Retinal pigment epithelial cell (primary cell): ENCODE measurements at regions not wholly inside any gene's neighbourhood (a gene's known extent, or its start where the extent isn't known, plus 50 kb on each side); places are given as distances from the start of the nearest gene placed in this dataset.

Experiments used
- DNase-seq: peaks from one replicate; pipeline ENCODE4 v3.0.0-alpha.2; 2010; ENCODE audit warnings: low read depth
- H3K4me3 ChIP-seq: 2 replicates; pipeline ENCODE4 v1.5.1; 2011; ENCODE audit warnings: mild to moderate bottlenecking, low read length, control low read depth, moderate library complexity
- TF ChIP-seq, protein P1 (sequence below): conservative IDR thresholded peaks from 2 replicates; pipeline ENCODE4 v1.5.1; 2011; ENCODE audit warnings: low read depth, low read length, control low read depth, inconsistent platforms

DNA sequence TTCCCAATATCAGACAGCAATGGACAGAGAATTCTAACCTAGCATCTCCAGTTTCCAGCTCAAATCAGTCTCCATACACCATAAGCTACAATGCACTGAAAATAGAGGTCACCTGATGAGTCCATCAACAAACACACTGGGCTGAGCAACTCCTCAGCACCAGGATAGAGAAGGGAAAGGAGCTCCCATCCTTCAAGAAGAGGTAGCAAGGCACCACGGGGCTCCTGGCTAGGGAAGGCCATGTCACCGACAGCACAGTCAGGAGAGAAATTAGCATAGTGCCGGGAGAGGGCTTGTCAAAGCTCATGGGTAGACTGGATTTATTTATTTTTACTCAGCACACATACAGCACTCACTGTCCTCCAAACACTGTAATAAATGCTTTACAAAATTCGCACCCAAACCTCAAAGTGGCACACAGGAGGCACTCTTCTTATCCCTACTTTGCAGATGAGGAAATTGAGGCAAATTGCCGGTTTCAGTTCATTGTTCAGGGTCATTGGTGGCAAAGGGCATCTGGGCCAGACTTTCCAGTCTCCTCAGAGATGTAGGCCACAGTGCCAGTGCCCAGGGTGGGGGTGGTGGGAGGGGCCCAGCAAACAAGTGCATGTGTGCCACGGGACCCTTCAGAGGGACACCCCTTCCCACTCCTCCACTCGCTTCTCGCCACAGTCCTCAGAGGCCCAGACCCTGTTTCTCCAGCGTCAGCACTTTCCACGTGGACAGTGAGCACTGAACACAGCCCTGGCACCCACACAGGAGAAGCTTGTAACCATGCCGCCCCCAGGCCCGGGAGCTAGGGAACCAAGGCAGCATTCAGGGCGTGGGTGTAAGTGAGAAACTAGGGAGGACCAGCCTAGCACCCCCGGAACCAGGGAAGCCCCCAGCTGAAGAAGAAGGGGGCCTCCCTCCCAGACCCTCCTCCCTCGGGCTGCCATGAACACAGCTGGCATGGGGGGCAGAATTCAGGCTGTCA, 1417.4 kb downstream of the TBC1D22A start:
- H3K4me3 ChIP-seq, result no peak overlapping the region
- TF ChIP-seq, protein P1, sequence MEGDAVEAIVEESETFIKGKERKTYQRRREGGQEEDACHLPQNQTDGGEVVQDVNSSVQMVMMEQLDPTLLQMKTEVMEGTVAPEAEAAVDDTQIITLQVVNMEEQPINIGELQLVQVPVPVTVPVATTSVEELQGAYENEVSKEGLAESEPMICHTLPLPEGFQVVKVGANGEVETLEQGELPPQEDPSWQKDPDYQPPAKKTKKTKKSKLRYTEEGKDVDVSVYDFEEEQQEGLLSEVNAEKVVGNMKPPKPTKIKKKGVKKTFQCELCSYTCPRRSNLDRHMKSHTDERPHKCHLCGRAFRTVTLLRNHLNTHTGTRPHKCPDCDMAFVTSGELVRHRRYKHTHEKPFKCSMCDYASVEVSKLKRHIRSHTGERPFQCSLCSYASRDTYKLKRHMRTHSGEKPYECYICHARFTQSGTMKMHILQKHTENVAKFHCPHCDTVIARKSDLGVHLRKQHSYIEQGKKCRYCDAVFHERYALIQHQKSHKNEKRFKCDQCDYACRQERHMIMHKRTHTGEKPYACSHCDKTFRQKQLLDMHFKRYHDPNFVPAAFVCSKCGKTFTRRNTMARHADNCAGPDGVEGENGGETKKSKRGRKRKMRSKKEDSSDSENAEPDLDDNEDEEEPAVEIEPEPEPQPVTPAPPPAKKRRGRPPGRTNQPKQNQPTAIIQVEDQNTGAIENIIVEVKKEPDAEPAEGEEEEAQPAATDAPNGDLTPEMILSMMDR, result no peak
- DNase-seq, result no peak

DNA sequence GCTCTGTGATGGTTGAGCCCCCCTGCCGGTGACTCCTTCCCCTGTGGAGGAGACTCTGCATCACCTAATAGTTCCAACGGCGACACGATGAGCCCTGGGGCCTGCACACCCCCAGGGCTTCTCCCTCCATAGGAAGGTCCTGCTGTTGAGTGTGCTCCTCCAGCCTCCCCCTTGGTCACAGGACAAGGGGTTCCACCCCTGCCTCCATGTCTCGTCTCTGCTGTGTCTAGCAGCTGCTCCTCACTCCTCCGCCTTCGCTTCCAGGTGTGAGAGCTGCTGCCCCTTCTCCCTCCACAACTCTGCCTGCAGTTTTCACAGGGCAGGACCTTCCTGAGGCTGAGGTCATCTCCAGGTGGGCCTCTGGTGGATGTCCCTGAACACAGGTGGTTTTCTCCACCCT, 1416.1 kb downstream of the TBC1D22A start:
- TF ChIP-seq, protein P1, result no peak

GRCh38 chr22:48177631-48178030, 1415.2 kb downstream of the TBC1D22A start:
- no peak overlapping the region for H3K4me3 ChIP-seq
- TF ChIP-seq, protein P1, result no peak
- DNase-seq, result no peak

More for the DNA sequence above, 1416.1 kb downstream of the TBC1D22A start:
- H3K4me3 ChIP-seq, result no peak overlapping the region
- DNase-seq, result no peak

GRCh38 chr22:48175721-48176120, 1413.3 kb downstream of the TBC1D22A start:
- no peak overlapping the region for H3K4me3 ChIP-seq
- TF ChIP-seq, protein P1, result no peak
- no peak for DNase-seq

GRCh38 chr22:48173773-48174160, 1411.3 kb downstream of the TBC1D22A start:
- no peak for DNase-seq
- TF ChIP-seq, protein P1, result no peak
- no peak overlapping the region for H3K4me3 ChIP-seq

DNA sequence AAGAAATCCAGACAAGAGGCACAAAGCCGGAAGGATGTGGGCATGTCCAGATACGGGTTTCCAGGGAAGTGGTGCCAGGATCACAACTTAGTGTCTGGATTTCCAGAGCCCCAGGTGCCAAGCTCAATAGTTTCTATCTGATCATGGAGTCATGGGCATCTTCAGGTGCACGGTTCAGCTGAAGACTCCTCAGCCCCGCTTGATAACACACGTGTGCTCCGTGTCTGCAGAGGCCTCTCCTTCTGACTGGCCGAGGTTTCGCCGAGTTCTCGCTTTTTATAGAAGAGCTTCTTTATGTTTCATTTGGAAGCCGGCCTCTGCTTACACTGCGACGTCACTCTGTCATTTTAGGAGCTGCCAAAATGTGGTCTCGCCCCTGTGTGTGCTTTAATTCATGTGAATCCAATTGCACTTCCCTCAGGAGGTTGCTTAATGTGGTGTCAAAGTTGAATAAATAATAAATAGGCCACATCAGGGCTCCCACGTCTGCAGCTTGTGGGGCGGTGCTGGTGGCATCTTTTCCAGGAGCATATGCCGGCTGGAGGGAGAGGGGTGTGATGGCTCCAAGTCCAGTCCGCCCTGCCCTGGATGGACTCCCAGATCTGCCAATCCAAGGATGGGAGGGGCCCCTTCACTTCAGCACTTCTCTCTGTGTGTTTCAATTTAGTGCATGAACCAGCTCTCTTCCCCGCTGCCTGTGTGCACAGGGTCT, 1410.8 kb downstream of the TBC1D22A start:
- TF ChIP-seq, protein P1, result no peak
- no peak overlapping the region for H3K4me3 ChIP-seq
- no peak for DNase-seq
